Mesodermal cell (in vitro differentiated cells): ENCODE measurements at regions not wholly inside any gene's neighbourhood (a gene's known extent, or its start where the extent isn't known, plus 50 kb on each side); places are given as distances from the start of the nearest gene placed in this dataset.

Experiments
- H3K27ac ChIP-seq: 2 replicates; pipeline ENCODE4 v1.7.0; 2013; ENCODE audit warnings: mild to moderate bottlenecking, low read depth, low read length, moderate library complexity; ENCODE audit not compliant: severe bottlenecking
- H3K36me3 ChIP-seq: 2 replicates; pipeline ENCODE4 v1.7.1; 2013; ENCODE audit warnings: mild to moderate bottlenecking, low read length, moderate library complexity; ENCODE audit not compliant: control insufficient read depth, insufficient read depth
- H3K4me1 ChIP-seq: one replicate; pipeline ENCODE4 v1.7.1; 2013; ENCODE audit warnings: mild to moderate bottlenecking, low read length; ENCODE audit not compliant: insufficient read depth, control insufficient read depth, poor library complexity, severe bottlenecking
- H3K4me3 ChIP-seq: 2 replicates; pipeline ENCODE4 v1.7.0; 2013; ENCODE audit warnings: low read length, control low read depth, mild to moderate bottlenecking; ENCODE audit not compliant: insufficient read depth, poor library complexity, severe bottlenecking; ENCODE audit errors: extremely low read depth
- H3K9me3 ChIP-seq: 2 replicates; pipeline ENCODE4 v1.7.1; 2013; ENCODE audit warnings: mild to moderate bottlenecking, low read length, moderate library complexity; ENCODE audit not compliant: control insufficient read depth
- WGBS, 2 experiments: methylation state at CpG; one replicate each; pipeline ENCODE4 v1.1.5; 2013; ENCODE audit warnings: missing lambda C conversion rate in 2 of 2; ENCODE audit not compliant: insufficient coverage in 2 of 2; 5-methylcytosine and 5-hydroxymethylcytosine counted together

DNA sequence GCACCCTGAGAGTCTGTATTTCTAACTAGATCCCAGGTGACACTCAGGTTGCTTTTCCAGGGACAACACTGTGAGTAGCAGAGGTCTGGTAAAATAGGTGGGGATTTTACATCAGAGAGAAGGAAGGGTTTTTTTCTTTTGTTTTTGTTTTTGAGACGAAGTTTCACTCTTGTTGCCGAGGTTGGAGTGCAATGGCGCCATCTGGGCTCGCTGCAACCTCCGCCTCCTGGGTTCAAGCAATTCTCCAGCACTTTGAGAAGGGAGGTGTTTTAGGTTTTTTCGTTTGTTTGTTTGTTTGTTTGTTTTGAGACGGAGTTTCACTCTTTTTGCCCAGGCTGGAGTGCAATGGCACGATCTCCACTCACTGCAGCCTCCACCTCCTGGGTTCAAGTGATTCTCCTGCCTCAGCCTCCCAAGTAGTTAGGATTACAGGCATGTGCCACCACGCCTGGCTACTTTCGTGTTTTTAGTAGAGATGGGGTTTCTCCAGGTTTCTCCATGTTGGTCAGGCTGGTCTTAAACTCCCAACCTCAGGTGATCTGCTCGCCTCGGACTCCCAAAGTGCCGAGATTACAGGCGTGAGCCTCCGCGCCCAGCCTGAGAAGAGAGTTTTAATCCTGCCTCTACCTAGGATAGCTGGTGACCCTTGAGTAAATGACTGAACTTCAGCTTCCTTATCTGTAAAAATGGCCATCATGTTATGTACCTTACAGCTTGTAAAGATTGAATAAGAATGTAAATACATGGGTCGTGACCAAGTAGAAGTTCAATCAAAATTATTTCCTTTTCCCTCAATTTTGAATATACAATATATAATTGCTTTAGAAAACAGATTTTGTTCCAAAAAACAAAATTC lies 95.9 kb upstream of the FNDC3B start:
- Histone ChIP-seq H3K36me3 (no peaks in the 10 kb centered on the region), H3K4me3 (no peak overlapping the region), H3K27ac (no peak overlapping the region), H3K4me1 (peaks cover 11% of the 10 kb centered on the region), H3K9me3 (no peaks in the 10 kb centered on the region)
- WGBS, 2 experiments = 82 to 94% methylated on average over 6 to 13 of the region's 17 CpGs

DNA sequence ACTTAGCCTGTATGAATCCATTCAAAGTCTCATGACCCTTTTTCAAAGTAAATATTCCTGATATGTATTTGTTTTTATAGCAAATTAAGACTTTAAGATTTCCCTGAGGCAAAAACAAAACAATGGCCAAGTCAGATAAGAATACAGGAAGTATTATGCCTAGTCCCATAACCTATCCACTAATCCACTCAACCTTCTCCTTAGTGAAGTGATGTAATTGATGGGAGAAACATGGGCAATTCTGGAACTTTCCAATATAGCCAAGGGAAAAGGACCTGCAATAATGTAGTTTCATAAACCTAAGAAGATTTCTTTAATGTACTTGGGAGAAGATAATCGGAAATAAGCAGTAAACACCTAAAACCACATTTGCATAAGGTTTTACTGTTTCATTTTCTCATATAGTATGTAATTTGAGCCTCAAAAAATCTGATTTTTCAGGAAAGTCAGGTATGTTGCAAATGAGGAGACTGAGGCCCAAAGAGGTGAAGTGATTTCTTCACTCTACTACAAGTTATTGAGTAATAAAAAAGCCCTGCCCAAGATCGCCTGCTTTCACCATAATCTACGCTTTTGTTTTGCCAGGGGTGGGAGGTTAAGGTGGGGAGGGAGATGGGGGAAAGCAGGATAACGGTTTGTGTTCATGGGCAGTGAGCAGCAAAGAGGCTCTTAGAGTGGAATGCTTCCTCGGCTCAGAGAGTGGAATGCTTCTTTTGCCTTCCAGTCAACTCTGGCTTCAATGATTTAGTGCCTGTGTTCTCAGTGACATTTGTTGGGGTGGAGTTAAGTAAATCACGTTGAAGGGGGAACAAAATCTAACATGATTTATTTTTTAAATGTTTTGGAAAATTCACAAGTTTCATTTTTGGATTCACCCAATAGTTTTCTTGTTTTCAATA lies 95.0 kb upstream of the FNDC3B start:
- H3K4me1 ChIP-seq = peaks cover 6% of the 10 kb centered on the region
- 17 to 35% methylated on average over 2 of the region's 6 CpGs for WGBS, 2 experiments
- H3K27ac ChIP-seq = peak overlapping the region; percentile 37
- H3K4me3 ChIP-seq = no peak overlapping the region
- no peaks in the 10 kb centered on the region for H3K9me3 ChIP-seq
- H3K36me3 ChIP-seq = no peaks in the 10 kb centered on the region

DNA sequence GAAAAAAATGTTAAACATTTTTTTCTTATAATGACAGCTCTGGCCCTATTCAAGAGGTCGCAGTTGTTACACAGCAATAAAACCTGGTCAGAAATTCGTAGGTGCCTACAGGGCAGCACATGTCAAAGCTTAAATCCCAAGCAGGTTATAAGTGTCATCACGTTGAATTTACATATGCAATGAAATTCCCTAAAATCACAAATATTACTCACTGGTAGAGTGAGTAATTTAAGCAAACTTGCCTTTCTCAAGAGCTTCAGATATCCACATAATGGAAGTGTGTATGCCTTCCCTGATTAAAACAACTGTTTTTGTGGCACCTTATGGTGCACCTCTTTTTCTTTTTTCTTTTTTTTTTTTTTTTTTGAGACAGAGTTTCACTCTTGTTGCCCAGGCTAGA lies 90.7 kb upstream of the FNDC3B start:
- no peaks in the 10 kb centered on the region for H3K36me3 ChIP-seq
- WGBS, 2 experiments = 61 to 68% methylated on average over 2 of the region's 3 CpGs

DNA sequence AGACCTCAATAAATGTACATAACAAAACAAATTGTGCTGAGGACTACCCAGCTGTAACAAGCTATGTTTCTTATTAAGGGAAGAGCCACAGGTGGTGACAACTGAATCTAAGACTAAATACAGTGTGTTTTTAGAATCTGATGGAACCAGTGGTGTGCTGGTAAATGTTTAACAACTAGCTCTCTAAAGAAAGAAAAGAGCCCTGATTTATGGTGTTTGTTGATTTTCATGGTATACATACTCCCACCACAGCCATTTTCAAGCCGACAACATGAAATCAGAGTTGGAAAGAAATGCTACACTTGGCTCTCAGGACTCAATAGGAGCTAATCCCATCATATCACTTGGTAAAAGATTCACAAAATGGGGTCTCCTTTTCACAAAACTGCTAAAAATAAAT lies 89.8 kb upstream of the FNDC3B start:
- Histone ChIP-seq H3K4me1 (peaks cover 4% of the 10 kb centered on the region), H3K9me3 (no peaks in the 10 kb centered on the region), H3K36me3 (no peaks in the 10 kb centered on the region), H3K27ac (no peak overlapping the region), H3K4me3 (no peak overlapping the region)
- 80% methylated on average over 1 of the region's 1 CpG; no CpG with 5 or more reads in 1 of the 2 experiments for WGBS, 2 experiments

More for the DNA sequence above, 90.7 kb upstream of the FNDC3B start:
- Histone ChIP-seq H3K4me3 (no peak overlapping the region), H3K9me3 (no peaks in the 10 kb centered on the region), H3K27ac (no peak overlapping the region), H3K4me1 (peaks cover 4% of the 10 kb centered on the region)

DNA sequence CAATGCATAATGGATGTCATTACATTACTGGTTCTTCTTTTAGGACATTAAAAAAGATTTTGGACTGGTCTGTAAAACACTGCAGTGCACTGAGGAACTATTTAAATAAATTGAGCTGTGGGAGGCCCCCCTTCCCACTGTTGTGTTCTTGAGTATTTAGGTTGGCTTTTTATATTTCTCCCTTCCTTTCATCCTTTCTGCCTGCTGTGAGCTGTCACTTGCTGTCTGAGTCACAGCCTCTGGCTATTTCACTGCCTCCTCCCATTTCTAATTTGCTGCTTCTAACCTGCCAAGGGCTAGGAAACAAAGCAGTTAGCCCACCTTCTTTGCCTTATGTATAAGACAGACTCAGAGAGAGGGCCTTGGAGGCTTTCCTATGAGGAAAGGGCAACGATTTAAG lies 89.0 kb upstream of the FNDC3B start:
- 0% methylated on average over 1 of the region's 1 CpG; no CpG with 5 or more reads in 1 of the 2 experiments for WGBS, 2 experiments
- Histone ChIP-seq H3K27ac (peak overlapping the region; percentile 0), H3K4me3 (no peak overlapping the region)

DNA sequence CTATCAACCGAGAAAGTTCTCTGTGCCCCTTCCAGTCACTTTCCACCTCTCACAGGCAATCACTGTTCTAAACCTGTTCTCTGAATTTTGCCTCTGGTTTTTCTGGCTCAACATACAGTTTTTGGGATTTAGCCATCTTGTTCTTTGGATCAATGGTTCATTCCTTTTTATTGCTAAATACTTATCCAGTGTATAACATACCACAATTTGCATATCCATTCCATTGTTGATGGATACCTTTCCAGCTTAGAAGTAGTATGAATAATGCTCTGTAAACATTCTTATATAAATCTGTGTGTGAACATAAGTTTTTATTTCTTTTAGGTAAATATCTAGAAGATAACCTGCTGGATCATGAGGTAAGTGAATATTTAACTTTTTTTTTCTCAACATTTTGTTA lies 87.8 kb upstream of the FNDC3B start:
- Histone ChIP-seq H3K4me1 (peaks cover 4% of the 10 kb centered on the region), H3K36me3 (no peaks in the 10 kb centered on the region), H3K27ac (no peak overlapping the region), H3K4me3 (no peak overlapping the region), H3K9me3 (no peaks in the 10 kb centered on the region)
- WGBS, 2 experiments = 83 to 87% methylated on average over 1 of the region's 1 CpG

More for the DNA sequence above, 89.0 kb upstream of the FNDC3B start:
- Histone ChIP-seq H3K36me3 (no peaks in the 10 kb centered on the region), H3K4me1 (peaks cover 4% of the 10 kb centered on the region), H3K9me3 (no peaks in the 10 kb centered on the region)

DNA sequence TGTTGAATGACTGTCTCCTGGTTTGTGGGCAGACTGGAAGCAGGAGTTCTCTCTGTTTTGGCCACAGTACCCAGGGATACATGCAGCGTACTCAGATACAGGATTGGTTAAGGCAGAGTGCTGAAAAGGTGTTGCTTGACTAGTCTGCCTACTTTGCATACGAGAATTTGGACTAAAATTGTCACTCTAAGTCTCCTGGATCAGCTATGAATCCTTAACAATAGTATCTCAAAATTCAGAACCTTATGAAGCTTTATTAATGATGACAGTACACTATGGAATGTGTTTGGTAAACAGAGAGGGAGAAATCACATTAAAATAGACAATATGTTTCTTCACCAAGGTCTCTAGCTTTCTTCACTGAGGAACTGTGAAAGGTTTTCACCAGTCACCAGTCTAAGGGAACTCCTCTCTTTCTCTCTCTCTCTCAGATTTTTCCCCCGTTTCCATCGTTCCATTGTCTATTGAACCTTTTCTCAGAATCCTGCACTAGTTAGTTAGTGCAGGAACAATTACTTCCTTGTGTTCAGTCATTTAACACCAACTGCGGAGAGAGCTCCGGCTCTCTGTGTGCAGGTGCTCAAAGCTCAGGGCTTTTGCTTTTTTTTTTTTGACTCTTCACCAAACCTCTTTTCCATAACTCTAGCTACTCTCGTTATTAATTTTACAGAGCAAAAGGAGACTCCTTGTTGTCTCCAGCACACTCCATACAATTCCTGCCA lies 85.9 kb upstream of the FNDC3B start:
- H3K4me3 ChIP-seq = no peak overlapping the region
- H3K9me3 ChIP-seq = no peaks in the 10 kb centered on the region
- no peak overlapping the region for H3K27ac ChIP-seq
- H3K4me1 ChIP-seq = peaks cover 4% of the 10 kb centered on the region
- 79 to 93% methylated on average over 4 to 7 of the region's 7 CpGs for WGBS, 2 experiments
- H3K36me3 ChIP-seq = no peaks in the 10 kb centered on the region

DNA sequence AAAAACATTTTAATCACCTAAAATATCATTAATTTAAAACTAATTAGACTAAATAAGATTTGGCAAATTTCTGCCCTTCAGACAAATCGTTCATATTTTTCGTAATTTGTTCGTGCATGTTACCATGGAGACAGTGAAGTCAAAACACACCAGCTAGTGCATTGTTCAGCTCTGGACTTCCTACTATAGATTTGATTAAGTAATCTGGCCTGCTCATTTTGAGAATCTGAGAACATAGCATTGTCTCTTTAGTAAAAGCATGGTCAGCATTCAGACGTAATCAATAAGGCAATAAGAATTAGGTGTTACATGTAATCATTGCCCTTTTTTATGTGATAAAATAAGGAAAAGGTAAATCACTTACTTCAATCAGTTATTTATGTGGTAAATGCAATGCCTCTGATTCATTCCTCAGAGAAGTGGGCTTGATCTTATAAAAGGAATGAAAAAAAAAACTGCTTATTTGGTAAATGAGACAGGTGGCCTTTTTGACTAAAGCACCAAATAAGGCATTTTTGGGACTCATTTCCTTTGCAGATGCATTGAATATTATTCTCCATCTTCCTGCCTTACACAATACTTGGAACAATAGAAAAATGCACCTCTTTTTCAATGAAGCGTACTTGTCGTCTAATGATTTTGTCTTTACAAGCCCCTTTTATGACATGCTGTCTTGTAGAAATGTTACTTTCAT lies 84.5 kb upstream of the FNDC3B start:
- H3K27ac ChIP-seq = peak overlapping the region; percentile 43
- H3K9me3 ChIP-seq = no peaks in the 10 kb centered on the region
- H3K4me3 ChIP-seq = no peak overlapping the region
- H3K36me3 ChIP-seq = no peaks in the 10 kb centered on the region
- WGBS, 2 experiments = 50 to 72% methylated on average over 2 to 5 of the region's 6 CpGs
- H3K4me1 ChIP-seq = peaks cover 4% of the 10 kb centered on the region

DNA sequence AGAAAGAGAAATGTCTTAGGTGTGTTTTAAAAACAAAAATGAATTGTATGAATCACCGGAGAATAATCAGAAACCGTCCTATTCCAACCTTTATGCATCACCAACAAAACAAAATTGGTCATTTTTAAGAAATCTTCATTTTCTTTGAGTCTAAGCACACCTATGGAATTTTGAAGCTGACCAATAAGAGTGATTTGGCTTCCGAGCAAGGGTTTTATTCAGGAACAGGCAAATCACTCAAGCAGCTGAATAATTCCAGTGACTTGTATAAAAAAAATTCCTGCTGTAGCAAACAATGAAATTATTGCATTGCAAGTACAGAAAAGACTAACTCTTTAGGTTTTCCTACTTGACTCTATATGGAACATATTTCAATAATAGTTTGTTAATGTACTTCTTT lies 83.8 kb upstream of the FNDC3B start:
- no peaks in the 10 kb centered on the region for H3K4me1 ChIP-seq
- H3K4me3 ChIP-seq = no peak overlapping the region
- H3K27ac ChIP-seq = no peak overlapping the region
- H3K36me3 ChIP-seq = no peaks in the 10 kb centered on the region
- WGBS, 2 experiments = 80% methylated on average over 1 of the region's 3 CpGs; no CpG with 5 or more reads in 1 of the 2 experiments
- H3K9me3 ChIP-seq = no peaks in the 10 kb centered on the region

DNA sequence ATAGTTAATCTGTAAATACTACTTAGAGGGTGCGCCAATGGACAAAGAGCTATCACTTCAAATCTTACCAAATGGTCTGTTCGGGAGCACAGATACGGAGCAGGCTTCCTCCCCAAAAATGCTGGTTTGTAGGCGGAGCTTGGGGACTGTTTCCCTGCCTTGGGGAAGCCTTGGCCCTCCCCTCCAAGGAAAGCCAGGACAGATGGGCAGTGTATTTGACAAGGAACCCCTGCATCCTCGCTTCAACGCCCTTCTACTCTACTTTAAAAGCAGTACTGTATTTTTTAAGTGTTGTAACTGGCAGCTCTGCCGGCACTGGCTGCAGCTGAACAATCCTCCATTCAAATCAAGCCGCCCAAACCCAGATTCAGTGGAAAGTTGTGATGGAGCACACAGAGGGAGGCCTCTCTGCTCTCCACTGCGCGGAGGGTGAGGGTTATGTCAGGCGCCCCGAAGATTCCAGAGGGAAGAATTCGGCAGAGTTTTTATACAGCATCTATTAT lies 83.1 kb upstream of the FNDC3B start:
- Histone ChIP-seq H3K36me3 (no peaks in the 10 kb centered on the region), H3K4me3 (no peak overlapping the region), H3K9me3 (no peaks in the 10 kb centered on the region), H3K27ac (no peak overlapping the region), H3K4me1 (no peaks in the 10 kb centered on the region)
- WGBS, 2 experiments = 85 to 86% methylated on average over 4 of the region's 13 CpGs
